ENCODE measurements at regions not wholly inside any gene's neighbourhood (a gene's known extent, or its start where the extent isn't known, plus 50 kb on each side); places are given as distances from the start of the nearest gene placed in this dataset.

DNA sequence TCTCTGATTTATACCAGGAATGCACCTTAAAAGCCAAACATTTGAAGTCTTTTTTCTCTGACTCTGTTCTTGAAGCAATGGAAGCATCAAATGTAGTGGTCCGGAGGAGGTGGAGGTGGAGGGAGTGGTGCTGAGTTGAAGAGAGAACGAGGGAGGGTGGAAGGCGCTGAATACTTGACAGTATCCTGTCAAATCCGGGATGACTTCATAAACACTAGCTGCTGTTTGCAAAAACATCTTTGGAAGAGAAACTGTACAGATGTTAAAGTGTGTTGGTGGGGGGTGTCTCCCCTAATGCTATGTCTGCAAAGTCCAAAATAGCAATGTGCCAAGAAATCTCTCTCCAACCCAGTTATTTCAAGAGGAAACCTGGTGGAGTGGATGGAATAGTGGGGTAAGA lies 328.5 kb upstream of the AUTS2 start:
- TF ChIP-seq, protein P1, sequence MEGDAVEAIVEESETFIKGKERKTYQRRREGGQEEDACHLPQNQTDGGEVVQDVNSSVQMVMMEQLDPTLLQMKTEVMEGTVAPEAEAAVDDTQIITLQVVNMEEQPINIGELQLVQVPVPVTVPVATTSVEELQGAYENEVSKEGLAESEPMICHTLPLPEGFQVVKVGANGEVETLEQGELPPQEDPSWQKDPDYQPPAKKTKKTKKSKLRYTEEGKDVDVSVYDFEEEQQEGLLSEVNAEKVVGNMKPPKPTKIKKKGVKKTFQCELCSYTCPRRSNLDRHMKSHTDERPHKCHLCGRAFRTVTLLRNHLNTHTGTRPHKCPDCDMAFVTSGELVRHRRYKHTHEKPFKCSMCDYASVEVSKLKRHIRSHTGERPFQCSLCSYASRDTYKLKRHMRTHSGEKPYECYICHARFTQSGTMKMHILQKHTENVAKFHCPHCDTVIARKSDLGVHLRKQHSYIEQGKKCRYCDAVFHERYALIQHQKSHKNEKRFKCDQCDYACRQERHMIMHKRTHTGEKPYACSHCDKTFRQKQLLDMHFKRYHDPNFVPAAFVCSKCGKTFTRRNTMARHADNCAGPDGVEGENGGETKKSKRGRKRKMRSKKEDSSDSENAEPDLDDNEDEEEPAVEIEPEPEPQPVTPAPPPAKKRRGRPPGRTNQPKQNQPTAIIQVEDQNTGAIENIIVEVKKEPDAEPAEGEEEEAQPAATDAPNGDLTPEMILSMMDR (IDR thresholded peaks at IDR 0.05): no peak
- TF ChIP-seq POLR2A (IDR thresholded peaks at IDR 0.05; ENCODE audit: low read depth) (no peak), POLR2AphosphoS5 (IDR thresholded peaks at IDR 0.05) (no peak), EP300 (IDR thresholded peaks at IDR 0.05) (no peak)

All from esophagus muscularis mucosa (tissue), 4 donors.